NCI-H2196 (cell line): ENCODE measurements at regions not wholly inside any gene's neighbourhood (a gene's known extent, or its start where the extent isn't known, plus 50 kb on each side); places are given as distances from the start of the nearest gene placed in this dataset.
"Not testable (repeated sequence)": the region's sequence is repeated elsewhere in the genome, so short reads cannot be mapped to it uniquely, and the experiment has no call there.

ENCODE experiments used
- DNase-seq: peaks from one replicate; lab custom pipeline; 2025; ENCODE audit not compliant: unreplicated experiment; lab: John Stamatoyannopoulos, UW

GRCh38 chr16:35195173-35195863 is 1735.9 kb downstream of the TP53TG3F start:
- no peak for DNase-seq

- DNase-seq: no peak
Measured at GRCh38 chr16:35195864-35196216, 1736.4 kb downstream of the TP53TG3F start.

- no peak for DNase-seq
Measured at GRCh38 chr16:35196313-35196712, 1736.9 kb downstream of the TP53TG3F start.

- DNase-seq: no peak
Measured at GRCh38 chr16:35197656-35198055, 1738.2 kb downstream of the TP53TG3F start.

- DNase-seq: no peak
Measured at GRCh38 chr16:35198223-35199199, 1739.1 kb downstream of the TP53TG3F start.

- DNase-seq: no peak
Measured at GRCh38 chr16:35200662-35201061, 1741.2 kb downstream of the TP53TG3F start.

- DNase-seq: no peak
Measured at GRCh38 chr16:35201151-35201550, 1741.7 kb downstream of the TP53TG3F start.

- DNase-seq: no peak
Measured at GRCh38 chr16:35203636-35204035, 1744.2 kb downstream of the TP53TG3F start.

- no peak for DNase-seq
Measured at GRCh38 chr16:35207059-35207999, 1747.9 kb downstream of the TP53TG3F start.

- DNase-seq: no peak
Measured at GRCh38 chr16:35208001-35208935, 1748.9 kb downstream of the TP53TG3F start.

- no peak for DNase-seq
Measured at GRCh38 chr16:35210681-35211433, 1751.4 kb downstream of the TP53TG3F start.

GRCh38 chr16:35214840-35215239 is 1755.4 kb downstream of the TP53TG3F start:
- no peak for DNase-seq

- DNase-seq: no peak
Measured at GRCh38 chr16:35215287-35215686, 1755.9 kb downstream of the TP53TG3F start.

- not testable (repeated sequence) for DNase-seq
Measured at GRCh38 chr16:35216261-35216660, 1756.8 kb downstream of the TP53TG3F start.

- no peak for DNase-seq
Measured at GRCh38 chr16:35221482-35222185, 1762.2 kb downstream of the TP53TG3F start.

- DNase-seq: no peak
Measured at GRCh38 chr16:35234679-35235078, 1775.3 kb downstream of the TP53TG3F start.

GRCh38 chr16:35239561-35239960 is 1780.1 kb downstream of the TP53TG3F start:
- DNase-seq: no peak

- no peak for DNase-seq
Measured at GRCh38 chr16:35249051-35249450, 1789.6 kb downstream of the TP53TG3F start.
